ENCODE measurements at regions not wholly inside any gene's neighbourhood (a gene's known extent, or its start where the extent isn't known, plus 50 kb on each side); places are given as distances from the start of the nearest gene placed in this dataset.

- Histone ChIP-seq H4K20me1 (replicated peaks; ENCODE audit: insufficient read depth) (no peaks in the 10 kb centered on the region), H3F3A (replicated peaks; ENCODE audit: low read depth) (no peaks in the 10 kb centered on the region), H2AFZ (no peak overlapping the region), H3K36me3 (ENCODE audit: insufficient read depth) (no peaks in the 10 kb centered on the region), H3K4me3 (no peak overlapping the region), H3K4me1 (ENCODE audit: insufficient read depth) (no peaks in the 10 kb centered on the region; the same call in none of the 2 replicates), H3K4me2 (no peak overlapping the region), H3K9me2 (ENCODE audit: insufficient read depth) (no peaks in the 10 kb centered on the region), H3K27ac (ENCODE audit: low read depth) (no peak overlapping the region), H3K27me3 (ENCODE audit: insufficient read depth) (no peaks in the 10 kb centered on the region), H3K79me2 (replicated peaks; ENCODE audit: insufficient read depth) (no peaks in the 10 kb centered on the region)
- DNase-seq (ENCODE audit: low spot score) (no peak), ATAC-seq (no peak)
- Mint-ChIP-seq H3K27ac (no peak overlapping the region), H3K4me3 (no peak overlapping the region), H3K27me3 (ENCODE audit: insufficient read depth, low read depth, poor library complexity) (peaks cover 6% of the 10 kb centered on the region), H3K4me1 (peaks cover 2% of the 10 kb centered on the region; the same call in 2 of the 3 replicates), H3K36me3 (ENCODE audit: low read depth) (peaks cover 8% of the 10 kb centered on the region), H3K9me3 (peaks cover 8% of the 10 kb centered on the region)
- TF ChIP-seq EZH2phosphoT487 (IDR thresholded peaks at IDR 0.05; ENCODE audit: unreplicated experiment) (no peak), JUNB (IDR thresholded peaks at IDR 0.05; ENCODE audit: unreplicated experiment) (no peak), ZNF462 (CRISPR knock-in tag; IDR thresholded peaks at IDR 0.05) (no peak), NANOG (IDR thresholded peaks at IDR 0.05; ENCODE audit: borderline replicate concordance) (no peak), POLR2AphosphoS5 (IDR thresholded peaks at IDR 0.05; ENCODE audit: low read depth) (no peak), ZNF114 (CRISPR knock-in tag; IDR thresholded peaks at IDR 0.05) (no peak), ETS1 (IDR thresholded peaks at IDR 0.05) (no peak), CREB1 (CRISPR knock-in tag; IDR thresholded peaks at IDR 0.05; ENCODE audit: low read depth) (no peak), STAT1 (IDR thresholded peaks at IDR 0.05; ENCODE audit: unreplicated experiment) (no peak), REST (IDR thresholded peaks at IDR 0.05; ENCODE audit: unreplicated experiment) (no peak), ZNF331 (CRISPR knock-in tag; IDR thresholded peaks at IDR 0.05; ENCODE audit: low read depth) (no peak), EZH2 (IDR thresholded peaks at IDR 0.05; ENCODE audit: low read depth, unreplicated experiment) (no peak)
- TF ChIP-seq, protein P1, sequence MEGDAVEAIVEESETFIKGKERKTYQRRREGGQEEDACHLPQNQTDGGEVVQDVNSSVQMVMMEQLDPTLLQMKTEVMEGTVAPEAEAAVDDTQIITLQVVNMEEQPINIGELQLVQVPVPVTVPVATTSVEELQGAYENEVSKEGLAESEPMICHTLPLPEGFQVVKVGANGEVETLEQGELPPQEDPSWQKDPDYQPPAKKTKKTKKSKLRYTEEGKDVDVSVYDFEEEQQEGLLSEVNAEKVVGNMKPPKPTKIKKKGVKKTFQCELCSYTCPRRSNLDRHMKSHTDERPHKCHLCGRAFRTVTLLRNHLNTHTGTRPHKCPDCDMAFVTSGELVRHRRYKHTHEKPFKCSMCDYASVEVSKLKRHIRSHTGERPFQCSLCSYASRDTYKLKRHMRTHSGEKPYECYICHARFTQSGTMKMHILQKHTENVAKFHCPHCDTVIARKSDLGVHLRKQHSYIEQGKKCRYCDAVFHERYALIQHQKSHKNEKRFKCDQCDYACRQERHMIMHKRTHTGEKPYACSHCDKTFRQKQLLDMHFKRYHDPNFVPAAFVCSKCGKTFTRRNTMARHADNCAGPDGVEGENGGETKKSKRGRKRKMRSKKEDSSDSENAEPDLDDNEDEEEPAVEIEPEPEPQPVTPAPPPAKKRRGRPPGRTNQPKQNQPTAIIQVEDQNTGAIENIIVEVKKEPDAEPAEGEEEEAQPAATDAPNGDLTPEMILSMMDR (conservative IDR thresholded peaks at IDR 0.05; ENCODE audit: low read depth in 2 of 2): no peak
Measured at GRCh38 chr6:56888687-56889086, 66.2 kb upstream of the BEND6 start.

Data from GM23338 (cell line).